IPS DF 6.9 (cell line): ENCODE measurements at regions not wholly inside any gene's neighbourhood (a gene's known extent, or its start where the extent isn't known, plus 50 kb on each side); places are given as distances from the start of the nearest gene placed in this dataset.

Experiments used
- DNase-seq: peaks from one replicate; pipeline ENCODE4 v3.0.0-alpha.2; 2013; ENCODE audit warnings: low read depth, low spot score
- H3K27ac ChIP-seq: one replicate; pipeline ENCODE4 v1.5.1; 2013; ENCODE audit warnings: low read length, control low read depth
- H3K27me3 ChIP-seq: 2 replicates; pipeline ENCODE4 v1.6.1; 2013; ENCODE audit warnings: mild to moderate bottlenecking, low read length; ENCODE audit not compliant: control insufficient read depth, insufficient read depth
- H3K36me3 ChIP-seq: 2 replicates; pipeline ENCODE4 v1.6.1; 2013; ENCODE audit warnings: low read length; ENCODE audit not compliant: control insufficient read depth, insufficient read depth
- H3K4me1 ChIP-seq: 2 replicates; pipeline ENCODE4 v1.6.1; 2013; ENCODE audit warnings: low read length; ENCODE audit not compliant: control insufficient read depth, insufficient read depth
- H3K4me3 ChIP-seq: 2 replicates; pipeline ENCODE4 v1.5.1; 2013; ENCODE audit warnings: mild to moderate bottlenecking, low read length
- H3K9me3 ChIP-seq: 2 replicates; pipeline ENCODE4 v1.6.1; 2013; ENCODE audit warnings: low read length, inconsistent platforms; ENCODE audit not compliant: control insufficient read depth, insufficient read depth
- WGBS: extraction: QIAGEN DNeasy Blood & Tissue Kit; methylation state at CpG from one replicate; pipeline ENCODE4 v1.1.7; 2013; ENCODE audit warnings: mixed read lengths, missing lambda C conversion rate; ENCODE audit not compliant: insufficient read length, insufficient coverage; 5-methylcytosine and 5-hydroxymethylcytosine counted together

- WGBS = no CpG with 5 or more reads among the region's 2 CpGs
- no peak for DNase-seq
Measured at GRCh38 chr5:111598996-111599395, 86.7 kb upstream of the STARD4 start.

GRCh38 chr5:111597491-111597890, 85.2 kb upstream of the STARD4 start:
- DNase-seq = no peak
- WGBS = no CpG with 5 or more reads among the region's 2 CpGs
- peaks cover 2% of the 10 kb centered on the region; the same call in 1 of the 2 replicates for H3K4me1 ChIP-seq
- H3K27ac ChIP-seq = no peak overlapping the region
- peaks cover 2% of the 10 kb centered on the region; the same call in 1 of the 2 replicates for H3K36me3 ChIP-seq
- H3K27me3 ChIP-seq = no peaks in the 10 kb centered on the region
- no peaks in the 10 kb centered on the region for H3K9me3 ChIP-seq
- no peak overlapping the region for H3K4me3 ChIP-seq

More at GRCh38 chr5:111598996-111599395, 86.7 kb upstream of the STARD4 start:
- H3K9me3 ChIP-seq = no peaks in the 10 kb centered on the region
- H3K27me3 ChIP-seq = no peaks in the 10 kb centered on the region
- no peak overlapping the region for H3K27ac ChIP-seq
- H3K4me3 ChIP-seq = no peak overlapping the region
- H3K36me3 ChIP-seq = peaks cover 2% of the 10 kb centered on the region; the same call in 1 of the 2 replicates
- peaks cover 2% of the 10 kb centered on the region; the same call in 1 of the 2 replicates for H3K4me1 ChIP-seq

- Histone ChIP-seq H3K9me3 (no peaks in the 10 kb centered on the region), H3K4me1 (peaks cover 2% of the 10 kb centered on the region; the same call in 1 of the 2 replicates), H3K27ac (no peak overlapping the region), H3K36me3 (peaks cover 2% of the 10 kb centered on the region; the same call in 1 of the 2 replicates), H3K4me3 (no peak overlapping the region), H3K27me3 (no peaks in the 10 kb centered on the region)
- WGBS = no CpG with 5 or more reads among the region's 5 CpGs
- DNase-seq = no peak
Measured at GRCh38 chr5:111596705-111597104, 84.4 kb upstream of the STARD4 start.

- peaks cover 2% of the 10 kb centered on the region; the same call in 1 of the 2 replicates for H3K4me1 ChIP-seq
- DNase-seq = no peak
- WGBS = no CpG with 5 or more reads among the region's 4 CpGs
Measured at GRCh38 chr5:111595425-111595824, 83.1 kb upstream of the STARD4 start.

GRCh38 chr5:111589316-111589715, 77.0 kb upstream of the STARD4 start:
- no CpG with 5 or more reads among the region's 1 CpG for WGBS

More at GRCh38 chr5:111595425-111595824, 83.1 kb upstream of the STARD4 start:
- Histone ChIP-seq H3K27ac (no peak overlapping the region), H3K9me3 (no peaks in the 10 kb centered on the region), H3K4me3 (no peak overlapping the region), H3K36me3 (peaks cover 2% of the 10 kb centered on the region; the same call in 1 of the 2 replicates), H3K27me3 (no peaks in the 10 kb centered on the region)

GRCh38 chr5:111587728-111588127, 75.4 kb upstream of the STARD4 start:
- Histone ChIP-seq H3K9me3 (no peaks in the 10 kb centered on the region), H3K27ac (no peak overlapping the region), H3K27me3 (no peaks in the 10 kb centered on the region), H3K36me3 (no peaks in the 10 kb centered on the region), H3K4me3 (no peak overlapping the region), H3K4me1 (peaks cover 1% of the 10 kb centered on the region; the same call in 1 of the 2 replicates)
- no peak for DNase-seq

More at GRCh38 chr5:111589316-111589715, 77.0 kb upstream of the STARD4 start:
- no peak for DNase-seq
- H3K27me3 ChIP-seq = no peaks in the 10 kb centered on the region
- H3K27ac ChIP-seq = no peak overlapping the region
- H3K4me3 ChIP-seq = no peak overlapping the region
- no peaks in the 10 kb centered on the region for H3K9me3 ChIP-seq
- peaks cover 1% of the 10 kb centered on the region; the same call in 1 of the 2 replicates for H3K4me1 ChIP-seq
- no peaks in the 10 kb centered on the region for H3K36me3 ChIP-seq

GRCh38 chr5:111585946-111586345, 73.6 kb upstream of the STARD4 start:
- Histone ChIP-seq H3K9me3 (no peaks in the 10 kb centered on the region), H3K36me3 (no peaks in the 10 kb centered on the region), H3K4me3 (no peak overlapping the region), H3K27me3 (no peaks in the 10 kb centered on the region), H3K4me1 (peaks cover 1% of the 10 kb centered on the region; the same call in 1 of the 2 replicates), H3K27ac (no peak overlapping the region)
- no peak for DNase-seq
- WGBS = no CpG with 5 or more reads among the region's 4 CpGs

GRCh38 chr5:111585291-111585690, 73.0 kb upstream of the STARD4 start:
- Histone ChIP-seq H3K36me3 (no peaks in the 10 kb centered on the region), H3K4me1 (peaks cover 1% of the 10 kb centered on the region; the same call in 1 of the 2 replicates), H3K9me3 (no peaks in the 10 kb centered on the region), H3K27me3 (no peaks in the 10 kb centered on the region), H3K4me3 (no peak overlapping the region), H3K27ac (no peak overlapping the region)
- no CpG with 5 or more reads among the region's 1 CpG for WGBS
- no peak for DNase-seq

GRCh38 chr5:111584651-111585050, 72.3 kb upstream of the STARD4 start:
- H3K4me3 ChIP-seq = no peak overlapping the region
- H3K9me3 ChIP-seq = no peaks in the 10 kb centered on the region
- H3K36me3 ChIP-seq = no peaks in the 10 kb centered on the region
- peaks cover 1% of the 10 kb centered on the region; the same call in 1 of the 2 replicates for H3K4me1 ChIP-seq
- H3K27ac ChIP-seq = no peak overlapping the region
- no peaks in the 10 kb centered on the region for H3K27me3 ChIP-seq
- no CpG with 5 or more reads among the region's 1 CpG for WGBS
- DNase-seq = no peak

GRCh38 chr5:111583758-111584203, 71.4 kb upstream of the STARD4 start:
- Histone ChIP-seq H3K27me3 (no peaks in the 10 kb centered on the region), H3K36me3 (no peaks in the 10 kb centered on the region), H3K27ac (no peak overlapping the region), H3K9me3 (no peaks in the 10 kb centered on the region), H3K4me1 (peaks cover 1% of the 10 kb centered on the region; the same call in 1 of the 2 replicates), H3K4me3 (no peak overlapping the region)
- DNase-seq = no peak
- no CpG with 5 or more reads among the region's 4 CpGs for WGBS

- no CpG with 5 or more reads among the region's 4 CpGs for WGBS
- H3K36me3 ChIP-seq = no peaks in the 10 kb centered on the region
- DNase-seq = no peak
- H3K9me3 ChIP-seq = no peaks in the 10 kb centered on the region
- no peaks in the 10 kb centered on the region for H3K27me3 ChIP-seq
- H3K4me1 ChIP-seq = peaks cover 1% of the 10 kb centered on the region; the same call in 1 of the 2 replicates
- no peak overlapping the region for H3K27ac ChIP-seq
- H3K4me3 ChIP-seq = no peak overlapping the region
Measured at GRCh38 chr5:111582993-111583601, 70.8 kb upstream of the STARD4 start.
